Smooth muscle cell (in vitro differentiated cells): ENCODE measurements at regions not wholly inside any gene's neighbourhood (a gene's known extent, or its start where the extent isn't known, plus 50 kb on each side); places are given as distances from the start of the nearest gene placed in this dataset.

Experiments used
- DNase-seq: peaks from one replicate; lab custom pipeline; 2025; ENCODE audit not compliant: unreplicated experiment; lab: John Stamatoyannopoulos, UW
- H2AFZ ChIP-seq: fragments of 200-600 bp; sonication (generic); 2 replicates; pipeline ENCODE4 v1.6.0; 2016; ENCODE audit warnings: antibody characterized with exemption, low read depth, mild to moderate bottlenecking
- H3F3A ChIP-seq: fragments of 200-600 bp; sonication (generic); 2 replicates; pipeline ENCODE4 v1.6.0; 2017; ENCODE audit warnings: antibody characterized with exemption, low read depth
- H3K27ac ChIP-seq: fragments of 200-600 bp; sonication (generic); 2 replicates; pipeline ENCODE4 v1.5.1; 2016; ENCODE audit warnings: low read depth, mild to moderate bottlenecking
- H3K27me3 ChIP-seq: fragments of 200-600 bp; sonication (generic); 2 replicates; pipeline ENCODE4 v1.6.1; 2016; ENCODE audit warnings: low read depth, mild to moderate bottlenecking
- H3K36me3 ChIP-seq: fragments of 200-600 bp; sonication (generic); 2 replicates; pipeline ENCODE4 v1.5.1; 2016; ENCODE audit warnings: low read depth
- H3K4me1 ChIP-seq: fragments of 200-600 bp; sonication (generic); 2 replicates; pipeline ENCODE4 v1.5.1; 2016; ENCODE audit warnings: low read depth
- H3K4me2 ChIP-seq: fragments of 200-600 bp; sonication (generic); 2 replicates; pipeline ENCODE4 v1.6.0; 2016; ENCODE audit warnings: mild to moderate bottlenecking
- H3K4me3 ChIP-seq: fragments of 200-600 bp; sonication (generic); 2 replicates; pipeline ENCODE4 v1.5.1; 2016; ENCODE audit warnings: mild to moderate bottlenecking
- H3K79me2 ChIP-seq: fragments of 200-600 bp; sonication (generic); 2 replicates; pipeline ENCODE4 v1.6.0; 2016; ENCODE audit warnings: low read depth, mild to moderate bottlenecking
- H3K9ac ChIP-seq: fragments of 200-600 bp; sonication (generic); 2 replicates; pipeline ENCODE4 v1.6.0; 2016; ENCODE audit warnings: low read depth
- H3K9me3 ChIP-seq: fragments of 200-600 bp; sonication (generic); replicated peaks from 2 replicates; pipeline ENCODE4 v1.5.1; 2016; ENCODE audit warnings: low read depth
- H4K20me1 ChIP-seq: fragments of 200-600 bp; sonication (generic); 2 replicates; pipeline ENCODE4 v1.6.0; 2016; ENCODE audit warnings: low read depth
- WGBS: methylation state at CpG from one replicate; pipeline ENCODE4 v1.1.7; 2016; ENCODE audit warnings: low lambda C conversion rate; 5-methylcytosine and 5-hydroxymethylcytosine counted together
- TF ChIP-seq, protein P1 (sequence below): fragments of 200-600 bp; sonication (generic); IDR thresholded peaks from 2 replicates; pipeline ENCODE4 v1.5.1; 2017; ENCODE audit warnings: borderline replicate concordance, mild to moderate bottlenecking, antibody characterized with exemption; ENCODE audit not compliant: insufficient read depth, poor library complexity, severe bottlenecking

DNA sequence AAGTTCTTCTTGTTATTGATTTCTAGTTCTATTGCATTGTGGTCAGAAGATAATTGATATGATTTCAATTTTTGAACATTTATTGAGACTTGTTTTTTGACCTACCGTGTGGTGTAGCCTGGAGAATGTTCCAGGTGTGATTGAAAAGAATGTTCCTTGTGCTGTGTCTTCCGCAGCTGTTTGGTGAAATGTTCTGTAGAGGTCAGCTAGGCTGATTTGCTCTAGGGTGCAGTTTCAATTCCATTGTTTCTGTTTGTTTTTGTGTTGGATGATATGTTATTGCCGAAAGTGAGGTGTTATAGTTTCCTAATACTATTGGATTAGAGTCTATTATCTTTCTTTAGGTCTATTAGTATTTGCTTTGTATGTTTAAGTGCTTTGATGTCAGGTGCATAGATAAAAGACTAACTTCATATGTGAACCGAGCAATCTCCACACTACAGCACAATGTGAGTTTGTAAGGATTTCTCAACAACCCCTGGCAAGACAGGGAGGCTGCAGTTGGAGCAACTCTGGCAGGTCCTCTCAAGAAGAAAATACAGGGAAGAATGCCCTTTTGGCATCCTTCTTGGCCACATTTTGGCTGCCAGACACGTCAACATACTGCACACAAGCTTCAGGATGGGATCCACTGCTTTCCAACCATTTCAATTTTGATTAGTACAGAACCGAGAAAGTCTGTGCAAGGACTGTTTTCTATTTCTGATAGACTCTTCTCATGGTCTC lies 320.7 kb downstream of the RNF144B start:
- peaks cover 2% of the 10 kb centered on the region for H3K27me3 ChIP-seq
- no peak for DNase-seq
- H2AFZ ChIP-seq = no peak overlapping the region
- no peaks in the 10 kb centered on the region for H3K36me3 ChIP-seq
- H3K4me2 ChIP-seq = no peak overlapping the region
- H3K9me3 ChIP-seq = no peaks in the 10 kb centered on the region
- H4K20me1 ChIP-seq = no peaks in the 10 kb centered on the region
- H3K79me2 ChIP-seq = no peaks in the 10 kb centered on the region
- TF ChIP-seq, protein P1, sequence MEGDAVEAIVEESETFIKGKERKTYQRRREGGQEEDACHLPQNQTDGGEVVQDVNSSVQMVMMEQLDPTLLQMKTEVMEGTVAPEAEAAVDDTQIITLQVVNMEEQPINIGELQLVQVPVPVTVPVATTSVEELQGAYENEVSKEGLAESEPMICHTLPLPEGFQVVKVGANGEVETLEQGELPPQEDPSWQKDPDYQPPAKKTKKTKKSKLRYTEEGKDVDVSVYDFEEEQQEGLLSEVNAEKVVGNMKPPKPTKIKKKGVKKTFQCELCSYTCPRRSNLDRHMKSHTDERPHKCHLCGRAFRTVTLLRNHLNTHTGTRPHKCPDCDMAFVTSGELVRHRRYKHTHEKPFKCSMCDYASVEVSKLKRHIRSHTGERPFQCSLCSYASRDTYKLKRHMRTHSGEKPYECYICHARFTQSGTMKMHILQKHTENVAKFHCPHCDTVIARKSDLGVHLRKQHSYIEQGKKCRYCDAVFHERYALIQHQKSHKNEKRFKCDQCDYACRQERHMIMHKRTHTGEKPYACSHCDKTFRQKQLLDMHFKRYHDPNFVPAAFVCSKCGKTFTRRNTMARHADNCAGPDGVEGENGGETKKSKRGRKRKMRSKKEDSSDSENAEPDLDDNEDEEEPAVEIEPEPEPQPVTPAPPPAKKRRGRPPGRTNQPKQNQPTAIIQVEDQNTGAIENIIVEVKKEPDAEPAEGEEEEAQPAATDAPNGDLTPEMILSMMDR = no peak
- 77% methylated on average over 6 of the region's 6 CpGs for WGBS
- no peak overlapping the region for H3K9ac ChIP-seq
- no peaks in the 10 kb centered on the region for H3K4me1 ChIP-seq
- no peaks in the 10 kb centered on the region for H3F3A ChIP-seq
- no peak overlapping the region for H3K4me3 ChIP-seq
- no peak overlapping the region for H3K27ac ChIP-seq

DNA sequence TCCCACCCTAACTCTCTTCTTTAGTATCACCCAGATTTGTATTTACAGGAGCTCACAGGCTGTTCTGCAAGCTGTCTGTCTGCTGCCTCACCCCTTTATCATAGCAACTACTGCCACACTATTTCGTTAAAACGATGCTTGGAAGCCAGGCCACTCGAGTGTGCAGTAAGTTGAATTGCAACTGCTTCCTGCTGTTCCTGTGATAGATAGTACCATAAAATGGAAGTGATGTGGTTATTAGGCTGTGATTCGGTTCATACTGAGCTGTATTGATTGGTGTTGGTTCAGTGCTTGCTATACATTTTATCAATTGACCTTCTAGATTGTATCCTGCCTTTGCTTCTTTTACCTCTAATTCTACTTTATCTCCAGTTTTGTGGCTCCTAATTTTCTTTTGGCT lies 325.4 kb downstream of the RNF144B start:
- Histone ChIP-seq H3K36me3 (no peaks in the 10 kb centered on the region), H3K4me3 (no peak overlapping the region), H4K20me1 (no peaks in the 10 kb centered on the region), H3K4me1 (no peaks in the 10 kb centered on the region), H3K27me3 (peaks cover 2% of the 10 kb centered on the region), H3K79me2 (no peaks in the 10 kb centered on the region), H3K27ac (no peak overlapping the region), H2AFZ (no peak overlapping the region), H3K4me2 (no peak overlapping the region), H3K9ac (no peak overlapping the region), H3F3A (no peaks in the 10 kb centered on the region), H3K9me3 (no peaks in the 10 kb centered on the region)
- TF ChIP-seq, protein P1 = no peak
- WGBS = 83% methylated on average over 4 of the region's 4 CpGs
- DNase-seq = no peak

DNA sequence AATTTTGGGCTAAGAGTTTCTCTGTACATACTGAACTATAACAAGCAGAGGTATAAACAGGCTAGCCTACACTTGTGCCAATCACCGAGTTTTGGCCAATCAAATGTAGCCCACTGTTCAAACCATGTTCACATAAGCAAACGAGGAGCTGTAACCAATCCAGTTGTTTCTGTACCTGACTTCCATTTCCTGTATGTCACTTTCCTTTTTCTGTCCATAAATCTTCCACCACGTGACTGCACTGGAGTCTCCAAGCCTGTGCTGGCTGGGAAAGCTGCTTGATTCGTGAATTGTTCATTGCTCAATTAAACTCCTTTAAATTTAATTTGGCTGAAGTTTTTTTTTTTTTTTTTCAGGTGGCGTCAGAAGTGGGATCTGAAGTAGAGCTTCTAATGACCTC lies 332.9 kb downstream of the RNF144B start:
- Histone ChIP-seq H3K79me2 (no peaks in the 10 kb centered on the region), H3K27ac (no peak overlapping the region), H3K9ac (no peak overlapping the region), H3F3A (no peaks in the 10 kb centered on the region), H3K4me2 (no peak overlapping the region), H3K27me3 (no peaks in the 10 kb centered on the region), H2AFZ (no peak overlapping the region), H4K20me1 (no peaks in the 10 kb centered on the region), H3K36me3 (no peaks in the 10 kb centered on the region), H3K9me3 (no peaks in the 10 kb centered on the region), H3K4me1 (no peaks in the 10 kb centered on the region), H3K4me3 (no peak overlapping the region)
- TF ChIP-seq, protein P1 = no peak
- DNase-seq = no peak
- 80% methylated on average over 5 of the region's 5 CpGs for WGBS

DNA sequence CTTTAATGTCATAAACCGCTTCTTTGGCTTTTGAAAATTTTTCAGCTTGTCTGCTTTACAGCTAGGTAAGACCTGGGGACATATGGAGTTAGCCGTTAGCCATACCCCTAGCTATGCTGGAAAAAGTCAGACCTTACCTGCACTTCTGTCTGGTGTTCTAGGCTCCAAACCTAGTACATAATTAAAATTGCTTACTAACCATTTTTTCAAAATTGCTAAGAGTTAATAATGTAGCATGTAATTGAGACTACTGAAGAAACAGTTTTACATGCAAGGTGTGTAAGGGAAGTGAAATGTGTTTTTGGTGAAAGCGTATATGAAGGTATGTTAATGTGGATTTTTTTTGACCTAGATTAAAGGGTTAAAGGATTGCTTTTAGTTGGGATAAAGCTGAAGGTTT lies 336.9 kb downstream of the RNF144B start:
- H3K9me3 ChIP-seq = no peaks in the 10 kb centered on the region
- H3K79me2 ChIP-seq = no peaks in the 10 kb centered on the region
- no peak overlapping the region for H3K4me3 ChIP-seq
- H4K20me1 ChIP-seq = no peaks in the 10 kb centered on the region
- no peak overlapping the region for H2AFZ ChIP-seq
- DNase-seq = no peak
- no peaks in the 10 kb centered on the region for H3F3A ChIP-seq
- no peak overlapping the region for H3K27ac ChIP-seq
- H3K27me3 ChIP-seq = no peaks in the 10 kb centered on the region
- TF ChIP-seq, protein P1 = no peak
- H3K4me2 ChIP-seq = no peak overlapping the region
- 89% methylated on average over 3 of the region's 3 CpGs for WGBS
- no peaks in the 10 kb centered on the region for H3K4me1 ChIP-seq
- no peaks in the 10 kb centered on the region for H3K36me3 ChIP-seq
- H3K9ac ChIP-seq = no peak overlapping the region
